ENCODE measurements at regions not wholly inside any gene's neighbourhood (a gene's known extent, or its start where the extent isn't known, plus 50 kb on each side); places are given as distances from the start of the nearest gene placed in this dataset.

DNA sequence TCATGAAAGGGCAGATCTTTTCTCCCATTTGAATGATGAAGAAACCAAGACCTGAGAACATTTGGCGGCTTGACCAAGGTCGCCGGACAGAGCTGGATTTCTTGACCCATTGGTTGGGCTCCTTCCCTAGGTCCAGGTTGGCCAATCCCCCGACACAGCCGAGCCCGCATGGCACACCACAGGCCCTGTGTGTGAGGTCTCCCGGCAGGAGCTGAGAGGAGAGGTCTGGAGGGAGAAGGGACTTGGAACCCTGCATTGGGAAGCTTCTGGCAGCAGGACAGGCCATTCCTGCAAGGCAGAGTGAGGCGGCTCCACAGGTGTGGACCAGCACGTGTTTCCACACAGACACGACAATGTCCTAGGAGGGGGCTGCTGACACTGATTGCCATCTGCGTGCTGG, 98.6 kb upstream of the THY1 start:
- no peak for DNase-seq (ENCODE audit: low spot score)

DNA sequence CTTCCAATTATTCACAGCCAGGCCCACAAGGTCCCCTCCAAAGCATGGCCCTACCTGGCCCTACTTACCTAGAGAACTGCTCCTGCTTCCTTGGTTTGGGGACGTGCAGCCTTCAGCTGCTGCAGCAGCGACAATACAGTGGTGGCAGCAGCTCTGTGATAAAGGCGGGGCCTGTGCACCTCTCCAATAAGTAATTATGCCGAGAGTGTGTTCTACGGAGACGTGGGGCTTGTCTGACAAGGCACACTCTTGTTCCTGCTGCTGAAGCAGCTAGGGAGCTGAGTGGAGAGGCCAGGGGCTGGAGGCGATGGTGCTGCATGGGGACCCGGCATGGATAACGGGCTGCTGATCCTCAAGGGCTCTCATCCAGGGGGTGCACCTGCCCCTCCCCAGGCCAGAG, 98.0 kb upstream of the THY1 start:
- DNase-seq (ENCODE audit: low spot score) = no peak

DNA sequence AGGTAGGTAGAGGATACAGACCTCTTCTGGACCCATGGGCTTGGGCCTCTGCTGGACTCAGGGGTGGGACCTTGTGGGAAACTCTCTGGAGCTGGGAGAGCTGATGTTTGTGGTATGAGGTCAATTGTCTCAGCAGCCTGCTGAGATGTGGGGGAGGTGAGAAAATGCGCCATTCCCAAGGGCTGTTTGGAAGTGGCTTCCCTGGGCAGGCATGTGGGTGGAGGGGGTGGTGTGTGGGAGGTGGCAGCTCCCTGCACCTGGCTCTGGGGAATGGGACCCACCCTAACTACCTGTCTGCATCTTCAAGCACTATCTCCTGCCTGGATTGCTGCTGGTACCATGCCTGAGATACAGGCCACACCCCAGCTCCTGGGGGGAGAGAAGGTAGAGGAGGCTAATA, 97.4 kb upstream of the THY1 start:
- DNase-seq (ENCODE audit: low spot score) = no peak

DNA sequence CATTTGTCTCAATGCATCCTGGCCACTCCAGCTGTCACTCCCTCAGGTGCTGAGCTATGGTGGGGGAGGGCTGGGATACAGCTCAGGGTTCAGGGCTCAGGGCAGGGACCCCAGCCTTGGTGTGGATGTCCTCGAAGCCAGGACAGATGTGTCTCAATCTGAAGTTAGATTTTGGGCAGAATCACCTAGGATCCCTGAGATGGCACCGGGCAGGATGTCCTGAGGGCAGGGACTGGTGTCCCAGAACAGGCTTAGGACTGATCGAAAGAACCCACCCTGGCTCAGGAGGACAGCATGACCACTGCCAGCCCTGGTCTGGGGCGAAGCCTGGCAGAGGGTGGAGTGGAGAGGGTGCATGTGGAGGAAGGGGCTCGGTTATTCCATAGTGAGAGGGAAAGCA, 96.8 kb upstream of the THY1 start:
- no peak for DNase-seq (ENCODE audit: low spot score)

DNA sequence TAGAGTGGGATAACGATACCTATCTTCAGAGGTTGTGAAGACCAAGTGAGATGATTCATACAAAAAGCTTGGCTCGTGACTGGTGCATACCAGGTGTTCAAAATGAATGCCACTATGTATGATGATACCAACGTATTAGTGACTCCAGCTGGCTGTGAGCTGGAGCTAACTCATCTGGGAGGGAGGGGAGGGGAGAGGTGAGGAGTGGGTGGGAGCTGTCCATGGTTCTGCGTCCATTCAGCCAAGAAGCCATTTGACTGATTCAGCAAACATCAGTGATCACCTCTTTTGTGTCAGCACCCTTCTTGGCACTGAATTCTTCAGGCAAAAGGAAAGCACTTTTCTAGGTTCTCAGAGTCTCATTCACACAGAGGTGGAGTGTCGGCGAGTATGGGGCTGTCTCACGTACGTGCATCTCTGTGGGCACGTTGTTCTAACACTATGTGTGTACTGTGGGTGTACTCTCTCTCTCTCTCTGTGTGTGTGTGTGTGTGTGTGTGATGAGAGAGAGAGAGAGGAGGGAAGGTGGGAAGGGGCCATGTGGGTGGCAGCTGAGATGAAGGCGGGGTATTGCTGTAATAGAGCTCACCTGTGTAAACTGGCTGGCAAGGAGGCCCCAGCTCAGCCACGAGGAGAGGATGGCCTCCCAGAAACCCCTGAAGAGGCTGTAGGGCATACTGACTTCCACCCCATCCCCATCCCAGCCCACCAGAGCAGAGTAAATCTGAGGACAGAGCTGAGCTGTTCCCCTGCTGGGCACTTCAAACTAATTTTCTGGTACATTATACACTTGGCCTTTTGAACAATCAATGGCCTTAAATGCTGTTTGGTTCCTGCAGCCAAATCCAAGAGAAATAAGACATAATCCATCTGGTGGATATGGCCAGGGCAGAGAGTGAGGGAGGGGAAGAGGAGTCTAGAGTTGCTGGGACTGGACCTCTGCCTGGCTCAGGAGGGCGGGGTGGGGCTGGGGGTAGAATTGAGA, 96.1 kb upstream of the THY1 start:
- no peak for DNase-seq (ENCODE audit: low spot score)

DNA sequence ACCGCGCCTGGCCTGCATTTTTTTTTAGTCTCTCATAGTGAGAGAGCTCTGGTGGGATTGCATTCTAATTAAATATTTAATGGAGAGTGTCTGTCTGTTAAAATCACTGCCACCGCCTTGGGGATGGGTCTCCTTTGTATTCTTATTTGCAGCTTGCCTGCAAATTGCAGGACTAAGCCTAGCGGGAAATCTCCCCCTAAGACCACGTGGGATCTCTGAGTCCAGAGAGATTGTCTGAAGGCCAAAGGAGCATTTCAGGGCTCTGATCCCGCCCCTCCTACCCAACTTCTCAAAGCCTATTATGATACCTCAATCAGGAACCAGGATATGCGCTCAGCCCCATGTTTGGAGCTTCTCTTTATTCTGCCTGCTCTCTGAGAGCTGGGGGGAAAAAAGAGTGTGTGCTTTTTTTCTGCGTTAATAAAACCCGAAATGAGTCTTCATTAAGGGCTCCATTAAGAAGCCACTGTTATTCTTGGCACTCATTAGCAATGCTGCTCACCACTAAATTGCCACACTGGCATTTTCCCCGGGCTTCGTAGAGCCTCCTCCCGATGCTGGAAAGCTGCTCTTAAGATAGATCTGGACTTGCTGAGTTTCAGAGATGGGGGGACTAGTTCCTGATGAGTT, 92.9 kb upstream of the THY1 start:
- DNase-seq (ENCODE audit: low spot score) = no peak

DNA sequence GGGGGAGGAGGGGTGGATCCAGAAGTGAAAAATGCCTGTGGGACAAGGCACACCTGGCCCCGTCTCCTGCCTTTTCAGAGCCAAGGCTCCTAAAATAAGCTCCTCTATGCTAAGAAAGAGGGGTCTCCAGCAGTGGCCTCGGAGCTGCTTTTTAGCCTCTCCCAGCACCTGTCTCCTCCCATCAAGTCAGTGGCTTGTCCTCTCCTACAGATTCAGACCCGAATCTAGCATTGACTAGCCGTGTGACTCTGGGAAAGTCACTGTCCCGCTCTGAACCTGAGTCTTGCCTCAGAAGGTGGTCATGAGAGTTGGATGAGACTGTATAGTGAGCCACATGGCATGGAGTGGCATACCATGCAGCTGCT, 90.8 kb upstream of the THY1 start:
- DNase-seq (ENCODE audit: low spot score) = no peak

DNA sequence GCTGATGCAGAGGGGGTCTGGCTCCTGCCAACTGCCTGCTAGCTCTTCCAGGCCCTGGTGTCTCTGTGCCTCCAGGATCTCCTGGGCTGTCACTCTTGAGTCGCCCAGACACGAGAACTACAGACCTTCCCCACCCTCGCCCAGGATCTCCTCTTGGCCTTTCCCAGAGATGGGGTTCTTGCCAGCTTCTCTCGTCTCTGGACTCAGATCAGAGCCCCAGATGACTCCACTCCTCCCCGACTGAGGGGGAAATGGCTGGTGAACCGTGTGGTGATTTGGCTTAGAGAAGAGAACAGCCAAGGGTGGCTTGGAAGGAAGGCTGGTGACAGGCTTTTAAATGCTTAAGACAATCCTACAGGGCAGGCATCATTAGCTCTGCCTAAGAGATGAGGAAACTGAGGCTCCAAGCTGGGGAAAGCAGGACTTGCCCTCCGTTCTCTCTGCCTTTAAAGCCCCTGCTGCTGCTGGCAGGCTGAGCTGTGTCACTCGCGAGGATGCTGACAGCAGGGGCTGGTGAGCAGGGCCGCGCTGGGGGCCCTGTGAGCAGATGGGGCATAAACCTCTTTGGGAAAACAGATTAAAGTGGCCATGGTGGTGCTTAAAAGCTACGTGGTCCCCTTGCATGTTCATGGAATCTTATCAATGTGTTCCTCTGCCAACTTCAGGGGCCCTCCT, 90.3 kb upstream of the THY1 start:
- DNase-seq (ENCODE audit: low spot score) = no peak

DNA sequence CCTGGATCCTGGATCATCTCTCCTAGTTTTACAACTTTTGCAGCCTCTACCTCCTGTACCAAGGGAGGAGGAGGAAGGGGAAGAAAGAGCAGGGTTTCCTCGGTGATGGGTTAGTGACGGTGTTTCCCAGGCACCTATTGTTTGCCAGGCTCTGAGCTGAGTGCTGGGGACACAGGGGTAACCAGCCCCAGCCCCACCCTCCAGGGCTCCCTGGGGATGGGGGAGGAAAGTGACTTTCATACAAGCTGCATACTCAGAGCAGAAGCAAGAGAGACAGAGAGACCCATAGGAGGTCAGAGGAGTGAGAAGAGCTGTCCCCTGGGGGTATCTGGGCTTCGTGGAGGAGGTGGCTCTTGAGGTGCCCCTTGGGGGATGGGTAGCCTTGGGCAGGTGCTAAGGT, 89.4 kb upstream of the THY1 start:
- no peak for DNase-seq (ENCODE audit: low spot score)

DNA sequence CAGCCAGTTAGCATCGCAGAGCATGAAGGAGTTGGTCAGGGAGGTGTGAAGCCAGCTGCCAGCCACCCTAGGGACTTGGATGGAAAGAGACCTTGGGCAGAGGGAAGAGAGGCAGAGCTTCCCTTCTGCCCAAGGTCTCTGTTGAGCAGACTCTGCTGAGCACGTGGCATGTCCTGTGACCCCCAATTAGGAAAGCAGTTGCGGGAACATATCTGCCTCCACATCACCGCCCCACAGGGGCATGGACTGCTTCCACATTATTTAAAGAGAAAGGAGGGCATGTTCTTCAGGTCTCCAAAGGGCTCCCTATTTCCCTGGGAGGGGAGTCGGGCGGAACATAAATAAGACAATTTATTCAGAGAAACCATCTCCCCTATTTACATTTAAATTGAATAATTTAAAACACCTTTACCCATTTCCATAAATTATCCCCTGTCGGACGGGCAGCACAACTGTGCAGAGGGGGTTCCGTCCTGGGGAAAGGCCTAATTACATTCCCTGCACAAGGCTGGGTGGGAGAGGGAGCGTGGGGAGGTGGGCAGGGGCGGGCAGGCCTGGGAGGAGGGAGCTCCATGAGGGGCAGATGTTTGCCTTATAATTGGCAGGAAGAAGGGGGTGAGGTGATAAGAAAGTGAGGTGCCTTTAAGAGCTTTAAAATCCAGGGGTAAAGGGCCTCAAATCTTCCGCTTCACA, 88.8 kb upstream of the THY1 start:
- DNase-seq (ENCODE audit: low spot score) = no peak

DNA sequence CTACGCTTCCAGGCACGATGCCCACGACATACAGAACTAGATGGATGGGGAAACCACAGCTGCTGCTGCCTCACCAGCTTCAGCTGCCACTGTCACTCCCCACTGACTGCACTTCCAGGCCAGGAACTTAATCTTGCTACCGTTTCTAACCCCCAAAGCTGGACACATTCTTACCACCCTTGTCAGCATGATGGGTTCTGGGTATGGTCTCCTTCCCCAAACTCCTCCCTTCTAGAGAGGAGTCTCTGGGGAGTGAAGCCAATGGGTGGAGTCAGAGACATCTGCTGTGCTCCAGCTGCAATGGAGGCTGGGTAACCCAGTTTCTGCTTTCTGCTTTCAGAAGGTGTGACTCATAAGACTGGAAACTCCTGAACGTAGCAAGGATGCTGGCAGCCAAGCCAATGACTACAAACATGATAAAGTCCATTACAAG, 87.0 kb upstream of the THY1 start:
- DNase-seq (ENCODE audit: low spot score) = peak; percentile 42

DNA sequence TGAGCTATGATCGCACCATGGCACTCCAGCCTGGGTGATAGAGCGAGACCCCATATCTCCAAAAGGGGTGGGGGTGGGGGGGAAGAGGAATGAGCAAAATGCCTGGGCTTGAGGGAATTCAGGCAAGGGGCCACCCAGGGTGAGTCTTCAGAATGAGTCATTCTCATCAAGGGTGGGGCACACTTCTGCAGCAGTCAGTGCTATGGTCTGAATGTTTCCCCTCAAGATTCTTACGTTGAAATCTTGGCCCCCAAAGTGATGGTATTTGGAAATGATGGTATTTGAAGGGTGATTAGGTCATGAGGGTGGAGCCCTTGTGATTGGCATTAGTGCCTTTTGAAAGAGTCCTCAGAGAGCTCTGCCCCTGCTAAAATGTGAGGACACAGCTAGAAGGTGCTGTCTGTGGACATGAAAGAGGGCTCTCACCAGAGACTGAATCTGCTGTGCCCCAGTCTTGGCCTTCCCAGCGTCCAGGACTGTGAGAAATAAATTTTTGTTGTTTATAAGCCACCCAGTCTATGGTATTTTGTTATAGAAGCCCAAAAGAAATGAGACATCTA, 86.4 kb upstream of the THY1 start:
- no peak for DNase-seq (ENCODE audit: low spot score)

DNA sequence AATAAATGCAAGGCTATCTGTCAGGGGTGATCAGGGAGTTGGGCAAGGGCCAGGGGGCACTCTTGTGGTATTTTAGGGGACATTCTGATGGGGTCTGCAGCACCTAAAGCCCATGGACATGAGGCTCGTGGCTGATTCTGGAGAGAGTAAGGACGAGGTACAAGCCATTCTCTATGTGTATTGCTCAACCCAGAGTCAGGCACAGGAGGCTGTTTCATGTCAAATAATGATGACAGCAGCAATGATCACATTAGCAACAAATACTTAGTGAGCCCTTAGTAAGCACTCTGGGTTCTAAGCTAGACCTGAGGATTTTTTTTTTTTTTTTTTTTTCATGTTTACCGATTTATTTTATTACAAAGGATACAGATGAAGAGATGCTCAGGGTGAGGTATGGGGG, 83.5 kb upstream of the THY1 start:
- no peak for DNase-seq (ENCODE audit: low spot score)

DNA sequence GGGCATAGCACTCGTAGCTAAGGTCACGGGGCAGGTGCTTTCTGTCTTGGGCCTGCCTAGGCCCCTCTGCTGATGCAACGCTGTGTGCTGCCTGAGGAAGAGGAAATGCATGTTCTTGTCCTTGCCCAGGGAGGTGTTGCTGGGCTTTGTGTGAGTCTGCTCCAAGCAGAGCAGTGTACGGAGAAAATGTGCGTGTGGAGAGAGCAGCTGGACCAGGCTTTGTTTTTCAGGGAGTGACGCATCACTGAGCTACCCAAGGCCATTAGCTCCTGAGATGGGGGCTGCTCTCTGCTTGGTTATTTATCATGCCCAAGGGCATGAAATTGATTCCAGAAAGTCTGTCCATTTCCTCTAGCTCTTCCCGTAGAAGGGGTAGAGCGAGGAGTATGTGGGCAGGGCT, 82.9 kb upstream of the THY1 start:
- DNase-seq (ENCODE audit: low spot score) = no peak

DNA sequence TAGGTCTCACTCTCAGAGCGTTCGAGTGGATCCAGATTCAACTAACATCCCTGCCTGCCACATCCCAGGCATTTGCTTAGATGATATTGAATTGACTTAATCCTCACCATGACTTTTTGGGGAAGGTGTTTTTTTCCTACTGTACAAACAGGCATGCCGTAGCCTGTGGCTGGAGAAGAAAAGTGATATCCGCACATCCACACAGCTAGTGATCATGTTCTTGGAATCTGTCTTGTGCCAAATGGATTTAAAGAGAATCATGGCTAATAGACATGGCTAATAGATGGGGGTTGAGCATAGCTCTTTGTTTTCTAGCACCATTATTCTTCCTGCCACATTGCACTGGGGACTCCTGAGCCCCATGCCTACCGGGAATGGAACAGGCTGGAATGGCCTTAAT, 82.1 kb upstream of the THY1 start:
- DNase-seq (ENCODE audit: low spot score) = no peak

DNA sequence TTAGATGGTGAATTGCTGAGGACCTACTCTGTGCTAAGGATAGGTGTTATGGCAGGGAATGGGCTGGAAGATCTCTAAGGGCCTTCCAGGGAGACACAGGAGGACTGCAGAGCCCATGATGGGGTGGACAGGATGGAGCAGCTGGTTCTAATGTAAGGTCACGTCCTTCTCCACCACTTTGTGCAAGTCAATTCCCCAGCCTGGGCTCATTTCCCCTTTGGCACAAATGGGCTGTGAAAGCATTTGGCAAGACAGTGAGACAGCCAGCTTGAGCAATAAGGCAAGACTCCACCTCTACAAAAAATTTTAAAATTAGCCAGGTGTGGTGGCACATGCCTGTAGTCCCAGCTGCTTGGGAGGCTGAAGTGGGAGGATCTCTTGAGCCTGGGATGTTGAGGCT, 81.4 kb upstream of the THY1 start:
- DNase-seq (ENCODE audit: low spot score) = no peak

DNA sequence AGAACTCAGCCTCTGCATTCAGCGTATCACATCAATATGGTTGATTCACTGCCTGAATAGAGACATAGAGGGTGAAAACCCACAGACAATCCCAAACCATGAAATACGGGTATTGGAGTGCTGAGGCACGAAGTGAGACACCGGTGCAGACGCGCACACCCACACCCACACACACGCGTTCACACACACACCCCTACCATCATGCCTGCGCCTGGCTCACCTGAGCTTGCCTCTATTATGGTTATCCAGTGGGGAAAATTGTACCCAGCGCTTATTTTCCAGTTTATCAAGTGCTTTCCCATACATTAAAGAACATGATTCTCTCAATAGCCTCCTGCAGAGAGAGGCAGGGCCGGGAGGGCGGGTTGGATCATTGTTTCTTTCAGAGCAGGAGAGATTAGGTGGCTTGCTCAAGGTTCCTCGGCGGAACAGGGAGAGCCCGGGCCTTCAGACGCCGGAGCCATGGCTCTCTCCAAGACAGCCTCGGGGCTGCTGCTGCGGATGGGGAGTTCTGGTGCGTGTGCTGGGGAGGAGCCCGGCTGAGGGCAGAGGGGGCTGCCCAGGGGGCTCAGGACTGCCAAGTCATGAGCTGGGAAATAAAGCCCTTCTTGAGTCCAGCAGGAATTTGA, 78.9 kb upstream of the THY1 start:
- DNase-seq (ENCODE audit: low spot score) = no peak

DNA sequence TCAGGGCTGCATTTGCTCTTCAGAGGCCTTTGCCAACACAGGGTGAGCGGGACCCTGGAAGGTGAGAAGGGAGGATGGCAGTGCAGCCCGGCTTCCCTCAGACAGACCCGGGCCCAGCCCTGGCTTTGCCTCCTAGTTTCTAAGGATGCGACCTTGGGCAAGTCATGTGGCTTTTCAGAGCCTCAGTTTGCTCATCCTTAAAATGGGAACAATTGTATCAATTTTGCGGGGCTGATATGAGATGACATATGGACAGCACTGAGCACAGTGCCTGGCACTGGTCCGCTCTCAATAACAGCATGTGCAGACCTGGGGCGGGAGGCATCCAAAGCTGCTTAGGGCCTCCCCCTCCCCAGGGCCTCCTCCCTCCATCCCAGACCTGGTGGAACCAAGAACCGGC, 74.7 kb upstream of the THY1 start:
- DNase-seq (ENCODE audit: low spot score) = no peak

DNA sequence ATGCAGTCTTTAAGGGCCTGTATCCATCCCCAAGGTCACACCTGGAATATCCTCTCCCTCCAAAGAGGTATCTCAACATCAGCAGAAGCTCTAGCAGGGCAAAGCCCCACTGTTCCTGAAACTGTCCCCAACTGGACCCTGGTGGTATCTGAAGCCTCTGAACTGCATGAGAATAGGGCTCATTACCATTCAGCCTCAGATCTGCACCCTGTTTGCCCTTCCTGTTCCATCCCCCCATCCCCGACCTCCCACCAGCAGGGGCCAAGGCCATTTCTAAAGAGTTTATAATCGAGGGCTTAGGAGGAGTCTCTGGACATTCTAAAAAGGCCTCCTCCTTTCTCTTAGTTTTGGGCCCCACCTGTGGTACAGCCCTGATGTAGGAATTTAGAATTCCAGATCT, 74.0 kb upstream of the THY1 start:
- no peak for DNase-seq (ENCODE audit: low spot score)

DNA sequence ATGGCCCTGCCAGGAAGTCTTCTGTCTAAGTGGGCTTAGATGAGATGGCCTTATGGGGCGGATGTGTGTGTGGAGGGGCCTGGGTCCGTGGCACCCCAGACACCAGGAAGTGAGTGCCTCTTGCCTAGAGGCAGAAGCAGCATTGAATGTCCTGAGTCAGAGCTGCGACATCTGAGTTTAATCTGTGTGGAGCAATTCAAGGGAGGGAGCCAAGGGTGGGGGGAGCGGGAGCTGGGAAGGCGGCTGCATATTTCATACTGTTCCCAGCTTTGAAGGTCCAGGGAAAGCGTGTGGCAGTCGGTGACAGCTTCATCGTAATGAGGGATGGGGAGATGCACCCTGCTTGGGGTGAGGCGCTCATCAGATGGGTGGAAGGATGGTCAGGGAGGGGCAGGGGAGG, 73.5 kb upstream of the THY1 start:
- DNase-seq (ENCODE audit: low spot score) = no peak

DNA sequence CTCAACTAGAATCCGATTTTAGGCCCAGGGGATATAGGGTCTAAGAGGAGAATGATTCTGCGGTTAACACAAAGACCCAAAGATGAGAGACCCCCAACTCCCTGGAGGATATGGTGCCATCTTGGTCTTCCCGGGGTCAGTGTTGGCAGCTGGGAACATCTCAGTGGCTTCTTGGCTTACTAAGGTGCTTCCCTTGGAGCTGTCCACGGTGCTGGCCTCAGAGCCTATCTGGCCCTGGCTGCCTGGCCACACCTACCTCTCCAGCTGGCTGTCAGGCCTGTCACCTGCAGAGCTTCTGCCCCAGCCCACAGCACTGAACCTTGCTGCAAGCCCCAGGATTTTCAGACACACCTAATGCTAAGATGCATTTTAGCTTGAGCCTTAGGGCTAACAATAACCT, 70.7 kb upstream of the THY1 start:
- peak; percentile 65 for DNase-seq (ENCODE audit: low spot score)
